COLO668 (cell line): ENCODE measurements at regions not wholly inside any gene's neighbourhood (a gene's known extent, or its start where the extent isn't known, plus 50 kb on each side); places are given as distances from the start of the nearest gene placed in this dataset.

Experiments
- DNase-seq: peaks from one replicate; lab custom pipeline; 2025; ENCODE audit not compliant: unreplicated experiment; lab: John Stamatoyannopoulos, UW

DNA sequence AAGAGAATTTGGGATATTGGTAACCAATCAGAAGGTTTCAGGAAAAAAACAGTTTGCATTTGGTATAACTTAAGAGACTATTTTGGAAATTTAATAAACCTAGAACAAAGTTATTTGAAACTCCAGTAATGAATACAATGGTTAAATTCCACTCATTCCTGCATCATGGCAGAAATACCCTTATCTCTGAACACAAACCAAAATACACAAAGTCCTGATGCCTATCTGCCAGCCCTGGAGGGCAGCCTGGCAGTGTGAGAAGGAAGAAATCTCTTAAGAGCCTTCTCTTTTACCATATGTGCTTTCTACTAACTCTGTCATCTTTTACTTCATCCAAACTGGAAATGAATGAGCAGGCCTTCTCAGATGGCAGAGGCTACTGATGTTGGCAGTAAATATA is 147.1 kb upstream of the LYZL1 start:
- no peak for DNase-seq

DNA sequence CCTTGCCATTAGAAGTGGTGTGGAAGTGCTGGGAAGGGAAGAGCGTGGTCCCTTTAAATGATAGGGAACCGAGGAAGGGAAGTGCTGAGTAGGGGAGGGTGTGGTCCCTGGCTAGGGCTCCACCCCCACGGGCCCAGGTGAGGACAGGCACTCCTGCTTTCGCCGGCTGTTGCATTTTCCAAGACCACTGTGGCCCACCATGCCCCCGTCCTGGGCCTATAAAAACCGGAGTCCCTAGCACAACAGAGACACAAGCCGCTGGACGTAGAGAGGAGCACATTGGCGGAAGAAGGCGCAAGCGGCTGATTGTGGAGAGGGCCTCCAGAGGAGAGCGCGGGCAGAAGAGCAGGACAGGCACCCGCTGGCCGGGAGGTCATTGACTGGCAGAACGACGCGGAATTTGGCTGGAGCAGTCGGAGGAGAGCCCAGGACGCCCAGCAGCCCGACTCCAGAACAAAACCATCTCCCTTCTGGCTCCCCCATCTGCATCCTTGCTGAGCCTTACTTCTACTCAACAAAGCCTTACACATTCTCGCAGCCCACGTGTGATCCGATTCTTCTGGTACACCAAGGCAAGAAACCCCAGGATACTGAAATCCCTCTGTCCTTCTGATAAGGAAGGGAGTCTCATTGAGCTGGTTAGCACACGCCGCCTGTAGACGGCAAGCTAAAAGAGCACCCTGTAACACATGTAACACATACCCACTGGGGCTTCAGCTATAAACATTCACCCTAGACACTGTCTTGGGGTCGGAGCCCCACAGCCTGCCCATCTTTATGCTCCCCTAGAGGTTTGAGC is 146.2 kb upstream of the LYZL1 start:
- no peak for DNase-seq

DNA sequence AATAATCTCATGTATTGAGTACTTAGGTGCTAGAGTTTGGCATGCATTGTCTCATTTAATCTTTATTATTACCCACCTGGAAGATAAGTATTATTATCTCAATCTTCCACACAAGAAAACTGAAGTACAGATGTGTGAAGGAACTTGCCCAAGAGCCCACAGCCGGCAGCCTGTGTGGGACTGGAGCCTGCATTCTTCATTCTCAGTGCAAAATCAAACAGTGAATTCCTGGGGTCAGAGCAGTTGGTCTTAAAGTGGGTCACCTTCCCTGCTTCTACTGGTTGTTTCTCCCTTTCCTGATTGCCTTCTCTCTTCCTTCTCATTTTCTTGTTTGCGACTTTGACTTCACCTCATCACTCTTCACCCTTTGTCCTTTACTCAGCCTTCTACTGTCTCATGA is 144.7 kb upstream of the LYZL1 start:
- DNase-seq, result no peak

DNA sequence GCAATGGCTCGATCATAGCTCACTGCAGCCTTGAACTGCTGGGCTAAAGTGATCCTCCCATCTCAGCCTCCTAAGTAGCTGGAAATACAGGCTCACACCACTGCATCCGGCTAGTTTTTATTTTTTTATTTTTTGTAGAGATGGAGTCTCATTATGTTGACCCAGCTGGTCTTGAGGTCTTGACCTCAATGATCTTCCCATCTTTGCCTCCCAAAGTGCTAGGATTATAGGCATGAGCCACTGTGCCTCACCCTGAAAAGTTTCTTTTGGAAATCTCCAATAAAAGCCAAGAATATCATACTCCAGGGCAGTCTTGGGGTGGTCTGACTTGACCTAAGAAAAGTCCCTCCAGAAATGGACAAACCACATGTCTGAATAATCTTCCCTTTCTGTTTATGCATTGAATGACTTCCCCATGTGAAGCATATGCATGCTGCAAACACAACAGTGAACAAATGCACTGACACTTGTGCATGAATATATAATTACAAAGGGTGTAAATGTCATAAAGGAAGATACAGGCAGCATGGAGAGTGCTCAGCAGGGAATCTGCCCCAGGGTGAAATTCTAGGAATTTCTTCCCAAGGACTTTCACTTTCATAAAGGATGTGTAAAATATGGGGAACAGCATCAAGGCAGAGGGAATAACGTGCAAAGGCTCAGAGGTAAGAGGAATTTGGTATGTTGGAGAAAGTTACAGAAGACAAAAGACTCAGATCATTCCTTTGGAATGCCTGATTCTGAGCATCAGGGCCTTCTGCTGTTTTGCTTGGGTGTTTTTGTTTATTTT is 142.4 kb upstream of the LYZL1 start:
- no peak for DNase-seq

DNA sequence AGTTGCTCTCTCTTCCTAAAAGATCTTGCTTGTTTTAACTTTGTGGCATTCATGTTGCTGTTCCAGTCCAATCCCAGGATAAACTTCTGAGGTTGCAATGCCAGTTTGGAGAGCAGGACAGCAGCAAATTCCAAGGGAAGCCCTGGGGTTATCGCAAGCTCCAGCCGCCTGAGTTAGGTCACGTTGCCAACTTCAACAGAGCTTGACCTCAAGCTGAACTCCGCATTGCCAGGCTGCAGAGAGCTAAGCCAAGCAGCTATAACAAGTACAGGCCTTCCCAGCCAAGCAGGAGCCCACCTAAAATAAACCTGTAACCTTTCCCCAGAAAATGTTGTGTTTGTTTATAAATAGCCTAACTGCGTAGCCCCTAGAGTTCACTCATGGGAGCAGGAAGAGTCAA is 138.9 kb upstream of the LYZL1 start:
- no peak for DNase-seq

DNA sequence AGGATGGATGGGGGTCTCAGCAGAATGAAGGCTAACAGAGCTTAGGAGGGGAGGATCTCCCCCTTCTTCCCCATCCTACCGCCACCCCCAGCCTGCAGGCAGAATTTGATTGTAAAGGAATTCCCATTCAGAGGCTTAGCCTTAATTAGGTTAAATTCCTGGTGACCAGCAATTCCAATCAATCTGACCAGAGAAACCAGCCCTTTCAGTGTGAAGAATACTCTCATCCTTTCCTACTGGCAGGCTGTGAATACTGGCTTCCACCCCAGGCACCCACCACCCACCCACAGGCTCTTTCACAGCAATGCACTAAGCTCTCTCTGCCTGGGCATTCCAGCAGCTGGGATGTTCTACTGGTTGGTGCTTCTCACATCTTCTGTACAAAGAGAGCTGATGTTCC is 137.9 kb upstream of the LYZL1 start:
- DNase-seq, result no peak

DNA sequence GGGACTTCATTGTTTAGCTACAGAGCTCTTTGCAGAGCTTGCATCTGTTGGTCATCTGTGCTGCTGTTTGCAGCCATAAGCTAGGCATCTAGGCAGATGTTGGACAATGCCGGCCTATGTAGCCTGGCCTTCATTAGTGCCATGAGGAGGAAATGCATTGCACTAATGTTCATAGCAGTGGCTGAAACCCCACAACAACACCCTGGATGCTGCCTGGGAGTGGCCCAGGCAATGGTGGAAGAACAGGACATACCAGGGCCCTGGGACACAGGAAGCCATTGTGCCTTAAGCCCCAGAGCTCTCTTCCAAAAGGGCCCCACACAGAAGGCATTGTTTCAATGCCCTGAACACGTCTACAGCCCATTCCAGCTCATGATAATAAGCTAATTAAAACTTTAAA is 131.5 kb upstream of the LYZL1 start:
- no peak for DNase-seq

DNA sequence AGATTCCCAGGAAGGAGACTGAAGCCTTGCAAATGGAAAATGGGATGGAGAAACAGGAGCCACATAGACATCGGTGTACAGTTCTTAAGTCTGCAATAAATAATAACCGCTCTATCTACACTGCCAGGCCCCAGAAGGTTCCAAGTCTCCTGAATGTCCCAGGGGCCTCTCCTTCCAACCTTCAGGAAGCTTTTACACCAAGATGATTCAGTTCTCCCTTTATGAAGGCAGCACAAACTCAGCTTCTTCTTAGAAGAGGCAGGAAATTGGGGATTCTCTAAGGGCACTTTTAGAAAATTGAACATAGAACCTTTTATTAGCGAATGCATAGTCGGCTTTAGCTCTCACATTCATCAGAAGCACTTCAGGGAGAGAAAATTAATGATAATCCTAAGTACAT is 130.8 kb upstream of the LYZL1 start:
- DNase-seq, result no peak

DNA sequence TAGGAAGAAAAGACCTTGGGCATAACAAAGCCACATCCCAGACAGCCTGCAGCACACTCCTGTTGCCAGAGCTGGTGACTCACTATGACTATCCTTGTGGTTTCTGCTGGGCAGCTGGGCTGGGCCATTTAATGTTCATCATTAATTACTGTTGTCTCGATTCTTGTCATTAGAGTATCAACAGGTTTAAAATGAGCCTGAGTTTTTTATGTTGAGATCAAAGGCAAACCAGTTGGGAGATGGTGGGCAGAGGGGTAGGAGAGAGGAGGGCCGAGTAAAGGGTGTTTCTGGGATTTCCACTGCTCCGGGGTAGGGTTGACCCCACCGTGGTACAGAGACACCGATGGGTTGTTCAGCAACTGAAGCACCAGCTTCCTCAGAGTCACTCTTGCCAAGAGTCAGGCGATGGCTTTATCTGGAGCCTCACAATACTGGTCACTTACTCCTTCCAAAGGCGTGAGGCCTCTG is 128.7 kb upstream of the LYZL1 start:
- no peak for DNase-seq

DNA sequence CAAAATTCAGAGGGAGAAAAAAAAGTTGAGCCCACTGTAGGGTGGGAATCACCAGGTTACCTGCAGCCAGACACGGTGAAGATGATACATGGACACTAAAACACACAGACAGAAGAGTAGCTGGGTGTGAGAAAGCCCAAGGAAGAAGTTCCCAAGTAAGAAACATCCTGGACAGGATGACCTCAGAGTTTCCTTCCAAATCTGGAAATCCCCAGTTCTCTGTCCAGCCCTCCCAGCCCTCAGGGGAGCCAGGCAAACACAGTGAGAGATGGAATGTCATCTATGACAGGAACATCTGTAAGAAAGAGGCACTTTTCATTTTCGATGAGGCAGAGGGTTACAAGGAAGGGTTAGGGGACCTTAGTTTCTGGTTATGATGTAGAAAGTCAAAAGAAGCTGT is 125.1 kb upstream of the LYZL1 start:
- DNase-seq, result no peak

DNA sequence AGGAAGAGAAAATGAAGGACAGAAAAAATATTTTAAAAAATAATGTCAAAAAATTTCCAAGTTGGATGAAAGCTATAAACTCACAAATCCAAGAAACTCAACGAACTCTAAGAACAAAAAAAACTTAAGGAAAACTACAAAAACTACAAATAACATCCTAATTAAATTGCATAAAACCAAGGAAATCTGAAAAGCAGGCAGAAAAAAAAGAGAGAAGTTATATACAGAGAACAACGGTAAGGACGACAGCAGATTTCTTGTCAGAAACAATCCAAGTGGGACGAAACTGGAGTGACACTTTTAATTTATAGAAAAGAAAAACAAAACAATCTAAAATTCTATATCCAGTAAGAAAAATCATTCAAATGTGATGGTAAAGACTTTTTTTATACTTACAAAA is 122.2 kb upstream of the LYZL1 start:
- no peak for DNase-seq

DNA sequence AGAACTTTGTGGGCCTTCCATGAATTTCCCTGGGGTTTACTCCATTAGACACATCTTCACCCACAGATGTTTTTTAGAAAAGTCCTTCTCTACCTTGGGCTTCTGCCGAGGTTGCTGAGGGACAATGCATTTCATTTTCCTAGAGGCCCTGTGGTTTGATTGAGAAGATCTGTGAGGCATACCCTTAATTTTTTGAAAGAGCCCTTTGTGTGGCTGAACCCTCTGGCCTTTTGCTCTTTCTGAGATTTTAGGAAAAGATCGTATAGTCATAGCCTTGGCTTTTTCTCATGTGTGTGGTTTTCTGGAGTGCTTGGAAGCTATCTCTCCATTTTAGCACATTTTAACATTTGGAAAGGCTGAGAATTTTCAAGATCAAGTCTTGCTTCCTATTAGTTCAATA is 119.8 kb upstream of the LYZL1 start:
- no peak for DNase-seq

DNA sequence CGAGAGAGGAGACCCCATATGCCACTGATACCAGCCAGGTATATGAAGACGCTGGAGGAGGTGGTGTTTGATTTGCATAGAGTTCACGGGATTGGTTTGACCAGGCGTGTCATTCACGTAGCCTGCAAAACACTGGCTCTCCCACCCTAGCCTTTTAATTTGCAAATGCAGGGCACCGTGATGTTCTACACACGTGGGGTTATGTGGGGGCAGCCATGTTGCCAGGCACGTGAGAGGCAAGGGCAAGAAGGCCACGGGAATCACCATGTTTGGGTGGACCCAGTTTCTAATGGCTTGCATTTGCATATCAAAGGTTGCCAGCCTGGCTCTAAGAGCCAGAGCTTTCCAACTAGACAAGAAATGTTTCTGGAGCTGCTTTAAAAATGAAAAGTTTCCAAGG is 117.2 kb upstream of the LYZL1 start:
- DNase-seq, result no peak

DNA sequence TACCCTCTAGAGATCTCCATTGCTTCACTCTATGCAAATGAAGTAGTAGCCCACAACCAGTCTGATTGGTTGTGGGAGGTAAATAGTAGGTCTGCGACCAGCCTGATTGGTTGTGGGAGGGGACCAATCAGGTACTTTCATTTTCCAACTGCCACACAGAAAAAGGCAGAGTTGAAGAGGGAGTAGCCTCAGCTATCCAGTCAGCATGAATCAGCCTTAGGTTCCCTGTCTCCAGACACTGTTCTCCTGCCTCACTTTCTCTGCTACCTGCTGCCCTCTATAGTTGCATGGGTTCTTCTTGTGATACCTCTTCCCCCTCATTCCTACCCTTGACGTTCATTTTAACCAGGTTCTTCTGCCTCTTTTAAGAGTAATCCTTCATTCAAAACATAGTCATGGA is 114.5 kb upstream of the LYZL1 start:
- DNase-seq, result no peak

DNA sequence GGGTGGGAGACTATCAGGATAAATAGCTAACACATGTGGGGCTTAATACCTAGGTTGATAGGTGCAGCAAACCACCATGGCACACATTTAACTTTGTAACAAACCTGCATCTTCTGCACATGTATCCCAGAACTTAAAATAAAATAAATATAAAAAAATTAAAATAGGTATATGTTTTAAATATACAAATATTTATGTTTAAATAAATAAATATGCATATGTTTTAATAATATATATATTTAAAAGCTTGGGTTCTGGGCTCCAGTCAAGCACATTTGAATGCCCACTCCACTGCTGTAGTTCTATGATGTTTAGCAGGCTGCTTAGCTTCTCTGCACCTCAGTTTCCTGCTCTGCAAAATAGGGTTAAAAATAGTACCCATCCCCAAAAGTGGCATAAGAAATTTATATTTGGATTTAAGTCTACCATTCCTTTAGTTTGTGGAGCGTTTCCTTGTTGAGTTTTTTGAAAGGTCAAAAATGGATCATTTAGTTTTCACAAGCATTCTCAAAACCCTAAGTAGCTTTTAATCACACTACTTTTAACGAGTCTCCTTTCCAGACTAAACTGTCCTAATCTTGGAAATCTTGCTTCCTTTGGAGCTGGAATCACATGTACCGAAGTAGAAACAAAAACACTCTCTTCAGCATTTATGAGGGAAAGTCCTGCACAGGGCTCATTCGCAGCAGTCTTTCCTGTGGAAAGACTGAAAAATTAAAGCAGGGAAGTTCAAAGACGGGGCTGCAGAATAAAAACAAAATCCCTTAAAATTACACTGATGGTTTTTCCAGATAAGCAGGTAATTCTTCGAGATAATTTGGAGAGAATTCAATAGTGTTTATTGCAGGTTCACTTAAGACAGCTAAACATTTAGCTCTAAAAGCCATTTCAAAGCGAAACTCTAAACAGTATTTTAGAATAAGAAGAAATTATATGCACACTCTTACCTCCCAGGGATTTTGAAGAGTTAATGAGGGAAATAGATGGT is 111.7 kb upstream of the LYZL1 start:
- no peak for DNase-seq

DNA sequence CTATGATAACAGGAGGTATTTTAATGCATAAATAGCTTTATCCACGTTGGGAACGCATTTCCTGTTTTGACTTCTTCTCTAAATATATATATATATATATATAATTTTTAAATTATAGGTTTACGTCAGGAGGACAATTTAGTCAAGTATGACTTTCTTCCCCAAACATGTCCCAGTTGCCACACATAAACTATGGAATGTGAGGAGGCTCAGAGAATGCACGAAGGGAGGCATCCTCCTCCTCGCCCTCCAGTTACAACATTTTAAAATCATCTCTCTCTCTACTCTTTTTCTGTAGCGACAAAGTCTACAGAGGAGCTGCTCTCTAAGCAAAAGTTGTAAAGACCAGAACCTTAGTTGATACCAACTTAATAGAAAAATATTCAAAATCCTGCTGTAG is 106.9 kb upstream of the LYZL1 start:
- no peak for DNase-seq

DNA sequence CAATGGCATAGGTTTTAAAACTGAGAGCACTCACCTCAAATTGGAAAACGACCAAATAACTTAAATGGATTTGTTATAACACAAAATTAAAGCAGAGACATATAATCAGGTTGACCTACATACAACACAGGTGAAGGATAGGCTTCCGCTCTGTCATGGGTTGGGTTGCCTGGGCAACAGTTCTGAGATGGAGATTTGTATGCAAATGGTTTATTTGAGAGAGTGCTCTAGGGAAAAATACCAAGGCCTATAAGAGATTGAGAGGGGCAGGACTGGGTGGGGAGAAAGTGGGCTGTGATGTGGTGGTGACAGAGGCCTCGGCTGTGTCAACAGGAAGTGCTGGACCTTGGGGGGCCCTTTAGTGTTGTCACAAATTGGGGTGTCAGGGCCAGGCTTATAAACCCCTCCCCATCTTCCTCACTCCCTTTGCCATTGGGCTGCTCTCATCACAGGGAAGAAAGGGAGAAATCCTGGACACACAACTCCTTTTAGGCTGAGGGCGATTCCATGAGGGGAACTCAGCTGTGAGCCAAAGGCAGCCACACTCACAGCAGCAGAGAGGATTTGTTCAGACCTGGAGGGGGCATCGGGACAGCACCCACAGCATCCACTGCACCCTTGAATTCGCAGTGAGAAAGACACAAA is 105.4 kb upstream of the LYZL1 start:
- DNase-seq, result no peak

DNA sequence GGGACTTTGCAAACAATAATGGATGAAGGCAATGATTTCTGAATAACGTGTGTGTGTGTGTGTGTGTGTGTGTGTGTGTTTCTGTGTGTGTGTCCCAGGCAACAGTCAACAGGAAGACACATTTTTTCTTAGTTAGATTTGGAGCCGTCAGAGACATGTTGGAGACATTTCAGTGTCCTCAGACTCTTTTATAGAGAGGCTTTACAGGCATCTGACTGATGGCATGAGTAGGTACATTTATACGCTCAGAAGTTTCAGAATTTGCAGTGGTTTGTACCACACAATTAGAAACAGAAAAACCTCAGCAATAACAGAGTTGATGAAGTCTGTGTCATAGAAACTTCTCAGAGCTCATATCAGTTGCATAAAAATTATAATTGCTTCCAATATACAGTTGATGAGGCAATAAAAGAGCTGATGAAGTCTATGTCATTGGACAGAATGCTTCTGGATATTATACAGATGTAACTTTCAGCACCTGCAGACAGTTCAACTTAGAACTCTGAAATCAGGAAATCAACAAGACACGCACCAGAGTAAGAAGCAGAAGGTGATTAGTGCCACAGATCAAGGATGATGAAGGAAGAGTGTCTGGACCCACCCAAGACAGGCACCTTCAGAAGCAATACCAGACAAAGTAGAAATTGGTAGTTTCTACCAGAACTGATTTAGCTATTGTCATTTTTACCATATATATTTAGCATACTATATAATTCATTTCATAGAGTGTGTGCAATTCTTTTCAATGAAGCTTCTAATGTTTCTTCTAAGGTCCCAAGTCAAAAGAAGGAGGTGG is 104.5 kb upstream of the LYZL1 start:
- DNase-seq, result no peak

DNA sequence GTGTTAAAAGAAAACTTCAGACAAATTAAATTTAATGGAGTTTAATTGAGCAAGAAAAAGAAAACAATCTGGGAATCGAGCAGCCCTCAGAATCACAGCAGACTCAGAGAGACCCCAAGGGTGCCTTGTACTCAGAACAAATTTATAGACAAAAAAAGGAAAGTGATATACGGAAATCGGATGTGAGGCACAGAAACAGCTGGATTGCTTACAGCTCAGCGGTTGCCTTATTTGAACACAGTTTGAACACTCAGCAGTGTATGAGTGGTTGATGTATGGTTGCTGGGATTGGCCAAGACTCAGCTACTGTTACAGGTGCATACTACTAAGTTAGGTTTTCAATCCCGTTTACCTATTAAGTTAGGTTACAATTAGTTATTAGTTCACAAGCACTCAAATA is 103.8 kb upstream of the LYZL1 start:
- DNase-seq, result no peak

DNA sequence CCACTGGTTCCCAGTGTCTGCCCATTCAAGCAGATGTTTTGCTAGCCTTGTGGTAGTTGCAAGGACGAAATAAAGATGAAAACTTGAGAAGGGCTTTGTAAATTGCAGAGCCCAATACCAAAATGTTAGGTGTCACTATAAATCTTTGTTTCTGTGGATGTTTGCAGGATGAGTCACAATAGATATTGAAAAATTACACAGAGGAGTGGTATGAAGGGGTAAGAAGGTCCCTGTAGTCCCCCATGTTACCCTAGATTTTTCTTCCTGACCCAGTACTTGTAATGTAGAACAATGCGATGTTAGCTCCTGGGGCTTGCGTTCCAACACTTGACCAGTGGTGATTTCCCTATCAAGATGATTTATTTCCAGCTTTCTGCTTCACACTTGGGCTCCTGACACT is 102.6 kb upstream of the LYZL1 start:
- no peak for DNase-seq
